Activated CD8-positive, alpha-beta memory T cell treated with anti-CD3 and anti-CD28 coated beads for 1 hour (primary cell): ENCODE measurements at regions not wholly inside any gene's neighbourhood (a gene's known extent, or its start where the extent isn't known, plus 50 kb on each side); places are given as distances from the start of the nearest gene placed in this dataset.

Experiments
- DNase-seq, 2 donors: peaks; one replicate each; pipeline ENCODE4 v3.0.0-alpha.2; 2020; ENCODE audit warnings: low read depth in 1 of 2; ENCODE audit errors: extremely low read depth in 1 of 2

GRCh38 chr20:50272724-50273446 is 82.3 kb downstream of the CEBPB start:
- DNase-seq = no peak

GRCh38 chr20:50273601-50274491 is 83.2 kb downstream of the CEBPB start:
- no peak for DNase-seq

- no peak for DNase-seq
These were observed 84.2 kb downstream of the CEBPB start for GRCh38 chr20:50274570-50275430.

GRCh38 chr20:50276119-50277063 is 85.8 kb downstream of the CEBPB start:
- DNase-seq = no peak

GRCh38 chr20:50277064-50277415 is 86.4 kb downstream of the CEBPB start:
- no peak for DNase-seq

- DNase-seq = no peak
These were observed 87.1 kb downstream of the CEBPB start for GRCh38 chr20:50277460-50278376.

GRCh38 chr20:50278377-50278683 is 87.7 kb downstream of the CEBPB start:
- DNase-seq = no peak

GRCh38 chr20:50278684-50279531 is 88.3 kb downstream of the CEBPB start:
- DNase-seq = no peak

GRCh38 chr20:50279988-50280850 is 89.6 kb downstream of the CEBPB start:
- no peak for DNase-seq

GRCh38 chr20:50280851-50281655 is 90.4 kb downstream of the CEBPB start:
- DNase-seq = no peak

GRCh38 chr20:50281831-50282591 is 91.4 kb downstream of the CEBPB start:
- DNase-seq = no peak

GRCh38 chr20:50282592-50283241 is 92.1 kb downstream of the CEBPB start:
- no peak for DNase-seq

GRCh38 chr20:50283370-50283769 is 92.7 kb downstream of the CEBPB start:
- no peak for DNase-seq

- no peak for DNase-seq
These were observed 93.5 kb downstream of the CEBPB start for GRCh38 chr20:50283922-50284810.
